CD4-positive, CD25-positive, alpha-beta regulatory T cell (primary cell): ENCODE measurements at regions not wholly inside any gene's neighbourhood (a gene's known extent, or its start where the extent isn't known, plus 50 kb on each side); places are given as distances from the start of the nearest gene placed in this dataset.

Experiments used
- ATAC-seq, 2 donors: fragments of 150-1000 bp; cut with Tn5 transposase; one replicate each; pipeline ENCODE4 v1.10.0; 2021; ENCODE audit warnings: low read depth in 2 of 2, moderate number of reproducible peaks in 2 of 2, moderate library complexity in 1 of 2
- DNase-seq, 3 donors: peaks; one replicate each; pipeline versions ENCODE4 v3.0.0 to v3.0.0-alpha.2; 2012 to 2022; ENCODE audit warnings: mixed read lengths in 1 of 3
- H3K27ac ChIP-seq: one replicate; pipeline ENCODE4 v1.7.0; 2013; ENCODE audit warnings: mild to moderate bottlenecking, low read length; ENCODE audit not compliant: insufficient read depth, poor library complexity, severe bottlenecking
- H3K27me3 ChIP-seq: one replicate; pipeline ENCODE4 v1.7.0; 2013; ENCODE audit warnings: low read length; ENCODE audit not compliant: control insufficient read depth, insufficient read depth
- H3K36me3 ChIP-seq: one replicate; pipeline ENCODE4 v1.7.0; 2013; ENCODE audit warnings: mild to moderate bottlenecking, low read length, moderate library complexity; ENCODE audit not compliant: control insufficient read depth, insufficient read depth
- H3K4me1 ChIP-seq: 2 replicates; pipeline ENCODE4 v1.7.0; 2013; ENCODE audit warnings: mild to moderate bottlenecking, low read length; ENCODE audit not compliant: insufficient read depth, control insufficient read depth, poor library complexity, severe bottlenecking
- H3K4me3 ChIP-seq: one replicate; pipeline ENCODE4 v1.7.0; 2013; ENCODE audit warnings: low read depth, mild to moderate bottlenecking, low read length, moderate library complexity
- H3K9me3 ChIP-seq, 2 experiments: 1 replicate in 1 of 2; 2 replicates in 1 of 2; pipeline ENCODE4 v1.7.0; 2013; ENCODE audit warnings: low read length in 2 of 2, mild to moderate bottlenecking in 1 of 2, moderate library complexity in 1 of 2; ENCODE audit not compliant: control insufficient read depth in 2 of 2
- H3K27ac Mint-ChIP-seq, 3 donors: one replicate each; pipeline ENCODE4 v1.8.0; 2020 to 2022; ENCODE audit warnings: mild to moderate bottlenecking in 3 of 3, mixed read lengths in 3 of 3, moderate library complexity in 2 of 3
- H3K27me3 Mint-ChIP-seq: one replicate; pipeline ENCODE4 v1.8.0; 2022; ENCODE audit warnings: mild to moderate bottlenecking, mixed read lengths
- H3K36me3 Mint-ChIP-seq: one replicate; pipeline ENCODE4 v1.8.0; 2020; ENCODE audit warnings: mixed read lengths
- H3K4me1 Mint-ChIP-seq, 4 donors: one replicate each; pipeline ENCODE4 v1.8.0; 2020 to 2022; ENCODE audit warnings: mixed read lengths in 4 of 4, mild to moderate bottlenecking in 1 of 4
- H3K4me3 Mint-ChIP-seq, 4 donors: one replicate each; pipeline ENCODE4 v1.8.0; 2020 to 2022; ENCODE audit warnings: mild to moderate bottlenecking in 4 of 4, mixed read lengths in 4 of 4, moderate library complexity in 3 of 4
- H3K9me3 Mint-ChIP-seq, 7 donors: one replicate each; pipeline ENCODE4 v1.8.0; 2020 to 2022; ENCODE audit warnings: mixed read lengths in 7 of 7, mild to moderate bottlenecking in 3 of 7, moderate library complexity in 2 of 7

DNA sequence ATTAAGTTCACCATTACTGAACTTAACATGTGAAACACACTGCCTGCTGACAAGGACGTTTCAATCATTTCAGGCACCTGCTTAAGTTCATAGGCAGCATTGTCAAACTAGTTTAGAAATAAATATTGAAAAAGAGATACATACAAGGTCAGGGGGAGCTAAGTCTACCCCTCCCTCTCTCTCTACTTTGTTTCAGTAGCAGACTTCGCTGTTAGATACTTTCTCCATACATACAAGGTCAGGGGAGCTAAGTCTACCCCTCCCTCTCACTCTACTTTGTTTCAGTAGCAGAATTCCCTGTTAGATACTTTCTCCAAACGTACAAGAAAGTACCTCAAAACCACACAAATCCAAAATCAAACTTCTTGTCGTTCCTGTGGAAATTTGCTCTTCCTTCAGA is 387.4 kb upstream of the PDE4D start:
- Histone ChIP-seq H3K9me3 (no peaks in the 10 kb centered on the region), H3K27me3 (no peaks in the 10 kb centered on the region), H3K4me3 (no peak overlapping the region), H3K4me1 (no peaks in the 10 kb centered on the region), H3K36me3 (no peaks in the 10 kb centered on the region), H3K27ac (no peak overlapping the region)
- H3K27ac Mint-ChIP-seq = no peak overlapping the region
- no peak overlapping the region for H3K4me3 Mint-ChIP-seq
- H3K9me3 Mint-ChIP-seq = peaks cover 0 to 5% (median 0%) of the 10 kb centered on the region in 7 donors
- H3K36me3 Mint-ChIP-seq = no peaks in the 10 kb centered on the region
- H3K4me1 Mint-ChIP-seq = no peaks in the 10 kb centered on the region
- no peaks in the 10 kb centered on the region for H3K27me3 Mint-ChIP-seq
- ATAC-seq = no peak
- no peak for DNase-seq

DNA sequence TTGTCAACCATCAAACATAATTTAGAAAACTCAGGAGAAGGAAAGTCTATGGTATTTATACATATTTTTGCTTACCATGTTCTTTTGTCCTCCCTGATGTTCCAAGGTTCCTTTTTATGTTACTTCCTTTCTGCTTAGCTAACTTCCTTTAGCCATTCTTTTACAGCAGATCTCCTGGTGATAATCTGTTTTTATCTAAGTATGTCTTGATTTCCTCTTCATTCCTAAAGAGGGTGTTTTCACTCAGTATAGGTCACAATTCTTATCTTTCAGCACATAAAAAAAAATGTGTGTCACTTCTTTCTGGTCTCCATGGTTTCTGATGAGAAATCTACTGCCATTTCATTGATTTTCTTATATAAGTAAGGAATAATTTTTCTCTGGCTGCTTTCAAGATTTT is 384.4 kb upstream of the PDE4D start:
- Histone ChIP-seq H3K36me3 (no peaks in the 10 kb centered on the region), H3K4me1 (no peaks in the 10 kb centered on the region), H3K9me3 (no peaks in the 10 kb centered on the region), H3K27me3 (no peaks in the 10 kb centered on the region), H3K27ac (no peak overlapping the region), H3K4me3 (no peak overlapping the region)
- H3K27me3 Mint-ChIP-seq = no peaks in the 10 kb centered on the region
- H3K36me3 Mint-ChIP-seq = no peaks in the 10 kb centered on the region
- H3K9me3 Mint-ChIP-seq = peaks cover 0 to 5% (median 2%) of the 10 kb centered on the region in 7 donors
- no peak overlapping the region for H3K27ac Mint-ChIP-seq
- H3K4me3 Mint-ChIP-seq = no peak overlapping the region
- no peaks in the 10 kb centered on the region for H3K4me1 Mint-ChIP-seq
- no peak for DNase-seq
- no peak for ATAC-seq

DNA sequence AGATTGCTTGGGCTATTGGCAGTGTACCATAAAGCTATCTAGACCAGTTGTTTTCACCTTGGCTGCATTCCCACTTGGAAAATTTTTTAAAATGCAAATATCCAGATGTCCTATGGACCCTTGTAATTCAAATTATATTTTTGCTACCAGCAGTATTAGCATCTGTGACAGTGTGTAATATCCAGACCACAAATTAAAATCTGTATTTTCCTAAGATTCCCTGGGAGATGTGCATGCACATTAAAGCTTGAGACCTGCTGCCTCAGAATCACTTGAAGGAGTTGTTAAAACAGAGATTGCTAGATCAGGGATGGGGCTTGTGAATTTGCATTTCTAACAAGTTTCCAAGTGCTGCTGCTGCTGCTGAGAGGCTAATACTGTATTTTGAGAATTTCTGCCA is 381.2 kb upstream of the PDE4D start:
- no peaks in the 10 kb centered on the region for H3K27me3 ChIP-seq
- Mint-ChIP-seq H3K27me3 (no peaks in the 10 kb centered on the region), H3K36me3 (no peaks in the 10 kb centered on the region), H3K9me3 (peaks cover 0 to 5% (median 3%) of the 10 kb centered on the region in 7 donors), H3K4me1 (no peaks in the 10 kb centered on the region), H3K4me3 (no peak overlapping the region), H3K27ac (no peak overlapping the region)
- H3K36me3 ChIP-seq = no peaks in the 10 kb centered on the region
- no peaks in the 10 kb centered on the region for H3K9me3 ChIP-seq
- ATAC-seq (no peak), DNase-seq (no peak)
- no peaks in the 10 kb centered on the region for H3K4me1 ChIP-seq
- no peak overlapping the region for H3K4me3 ChIP-seq
- H3K27ac ChIP-seq = no peak overlapping the region

DNA sequence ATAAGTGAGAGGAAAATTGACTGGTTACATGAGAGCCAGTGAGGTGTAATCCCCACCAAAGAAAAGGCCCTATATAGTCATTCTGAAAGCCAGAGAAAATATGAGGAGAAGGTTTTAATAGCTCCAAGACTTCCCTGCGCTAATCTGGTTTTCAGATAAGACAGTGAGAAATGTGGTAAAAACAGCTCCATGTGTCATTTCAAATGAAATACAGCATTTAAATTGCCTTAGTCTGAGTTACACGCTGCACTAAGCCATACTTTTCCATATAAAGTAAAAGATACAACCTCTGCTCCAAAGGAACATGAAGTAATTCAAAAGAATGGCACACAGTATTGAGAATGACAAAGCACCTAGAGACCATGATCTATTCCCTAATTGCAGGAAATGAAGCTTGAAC is 378.0 kb upstream of the PDE4D start:
- no peaks in the 10 kb centered on the region for H3K27me3 Mint-ChIP-seq
- ATAC-seq (no peak), DNase-seq (no peak)
- H3K9me3 Mint-ChIP-seq = peaks cover 0 to 4% (median 2%) of the 10 kb centered on the region in 7 donors
- Histone ChIP-seq H3K36me3 (no peaks in the 10 kb centered on the region), H3K27me3 (no peaks in the 10 kb centered on the region), H3K4me1 (no peaks in the 10 kb centered on the region), H3K9me3 (no peaks in the 10 kb centered on the region), H3K27ac (no peak overlapping the region), H3K4me3 (no peak overlapping the region)
- no peak overlapping the region for H3K27ac Mint-ChIP-seq
- no peak overlapping the region for H3K4me3 Mint-ChIP-seq
- no peaks in the 10 kb centered on the region for H3K36me3 Mint-ChIP-seq
- H3K4me1 Mint-ChIP-seq = no peaks in the 10 kb centered on the region

DNA sequence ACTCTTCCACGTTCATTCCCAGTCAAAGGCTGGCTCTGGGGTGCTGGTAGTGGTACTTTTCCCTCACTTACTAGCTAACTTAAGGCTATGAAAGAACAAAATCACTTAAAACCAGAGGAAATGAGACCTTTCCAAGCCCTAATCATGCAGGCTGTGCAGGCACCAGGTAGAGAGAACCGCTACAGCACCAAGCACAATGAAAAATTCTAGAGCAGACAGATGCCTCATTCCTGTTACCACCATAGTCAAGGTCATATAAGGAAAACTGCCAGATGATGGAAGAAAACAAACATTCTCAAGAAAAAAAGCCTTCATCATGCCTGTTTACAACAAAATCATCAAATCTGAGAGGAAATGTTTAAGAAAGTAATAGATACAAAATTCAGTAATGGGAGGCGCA is 374.4 kb upstream of the PDE4D start:
- Mint-ChIP-seq H3K4me1 (no peaks in the 10 kb centered on the region), H3K36me3 (no peaks in the 10 kb centered on the region), H3K27ac (no peak overlapping the region), H3K27me3 (no peaks in the 10 kb centered on the region), H3K4me3 (no peak overlapping the region), H3K9me3 (peaks cover 0 to 4% (median 0%) of the 10 kb centered on the region in 7 donors)
- Histone ChIP-seq H3K9me3 (no peaks in the 10 kb centered on the region), H3K36me3 (no peaks in the 10 kb centered on the region), H3K4me3 (no peak overlapping the region), H3K27me3 (no peaks in the 10 kb centered on the region), H3K4me1 (no peaks in the 10 kb centered on the region), H3K27ac (no peak overlapping the region)
- ATAC-seq (no peak), DNase-seq (no peak)

DNA sequence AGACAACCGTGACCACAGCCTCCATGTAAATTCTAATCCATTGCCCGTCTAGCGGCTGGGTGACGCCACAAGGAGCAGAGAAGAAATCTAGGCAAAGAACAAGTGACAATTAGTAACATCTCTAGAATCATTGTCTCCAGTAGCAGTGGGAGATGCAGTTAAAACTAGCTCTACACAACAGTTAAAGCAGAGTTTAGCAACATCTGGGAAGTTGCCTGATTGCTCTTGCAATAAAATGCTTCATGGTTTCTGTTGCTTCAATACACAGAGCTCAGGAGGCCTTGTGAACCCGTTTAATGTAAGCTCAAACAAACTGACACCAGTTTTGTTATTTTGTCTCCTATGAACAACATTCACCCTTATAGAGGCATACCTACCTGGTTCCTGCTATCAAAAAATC is 369.8 kb upstream of the PDE4D start:
- H3K27me3 Mint-ChIP-seq = no peaks in the 10 kb centered on the region
- no peaks in the 10 kb centered on the region for H3K27me3 ChIP-seq
- no peak overlapping the region for H3K4me3 Mint-ChIP-seq

DNA sequence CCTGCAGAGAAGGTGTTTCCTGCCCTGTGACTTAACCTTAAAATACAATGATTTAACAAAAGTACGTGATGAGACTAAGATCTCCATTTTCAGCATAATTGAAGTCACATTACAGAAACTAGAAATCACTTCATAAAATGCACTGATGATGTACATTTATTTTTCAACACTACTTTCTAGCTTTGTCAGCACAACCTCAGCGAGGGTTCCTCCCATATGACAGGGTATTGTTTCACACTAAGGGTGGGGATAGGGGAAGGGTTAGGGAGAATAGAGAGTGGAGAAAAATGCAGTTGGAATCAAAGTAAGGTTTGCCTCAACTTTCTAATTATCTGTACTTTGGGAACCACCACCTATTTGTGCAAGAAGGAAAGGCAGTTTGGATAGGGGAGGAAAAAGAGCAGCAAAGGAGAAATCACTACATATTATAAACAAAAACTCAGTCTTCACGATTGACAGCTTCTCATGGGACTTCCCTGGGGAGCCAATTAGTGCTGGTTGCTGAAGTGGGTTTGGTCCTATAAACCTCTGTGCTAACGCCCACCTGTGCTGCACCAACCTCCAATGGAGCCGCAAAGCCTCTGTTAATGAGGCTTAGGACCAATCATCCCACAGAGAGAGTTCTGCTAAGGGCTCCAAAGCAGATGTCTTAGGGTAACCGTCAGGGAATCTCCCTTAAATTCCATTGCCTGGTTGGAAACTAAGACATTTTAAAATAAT is 369.2 kb upstream of the PDE4D start:
- H3K9me3 ChIP-seq = no peaks in the 10 kb centered on the region
- no peak for ATAC-seq
- H3K27ac Mint-ChIP-seq = no peak overlapping the region

More for the DNA sequence above, 369.8 kb upstream of the PDE4D start:
- no peak overlapping the region for H3K27ac ChIP-seq
- no peaks in the 10 kb centered on the region for H3K36me3 Mint-ChIP-seq
- H3K9me3 Mint-ChIP-seq = peaks cover 0 to 2% (median 0%) of the 10 kb centered on the region in 7 donors
- H3K36me3 ChIP-seq = no peaks in the 10 kb centered on the region
- no peak for ATAC-seq
- no peak overlapping the region for H3K4me3 ChIP-seq
- H3K9me3 ChIP-seq = no peaks in the 10 kb centered on the region
- no peak for DNase-seq
- no peaks in the 10 kb centered on the region for H3K4me1 Mint-ChIP-seq
- H3K4me1 ChIP-seq = no peaks in the 10 kb centered on the region
- no peak overlapping the region for H3K27ac Mint-ChIP-seq

DNA sequence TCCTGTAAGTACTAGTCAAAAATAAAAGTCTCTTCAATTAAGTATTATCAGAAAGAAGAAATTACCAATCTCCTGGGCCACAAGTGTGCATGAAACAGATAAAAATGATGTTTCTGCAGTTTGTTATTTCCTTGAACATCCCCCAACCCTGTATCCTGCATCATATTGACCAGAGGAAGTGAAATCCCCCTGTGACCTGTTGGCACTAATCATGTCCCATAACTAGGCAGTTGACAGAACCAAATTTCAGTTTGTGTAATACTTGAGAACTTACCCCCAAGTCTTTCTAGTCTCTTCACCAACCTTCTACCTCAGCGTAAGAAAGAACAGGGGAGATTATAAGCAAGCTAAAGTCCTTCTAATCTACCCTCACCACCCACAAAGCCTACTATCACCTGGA is 368.2 kb upstream of the PDE4D start:
- H3K27ac Mint-ChIP-seq = no peak overlapping the region
- ATAC-seq (no peak), DNase-seq (no peak)
- Histone ChIP-seq H3K9me3 (no peaks in the 10 kb centered on the region), H3K4me3 (no peak overlapping the region), H3K36me3 (no peaks in the 10 kb centered on the region), H3K27ac (no peak overlapping the region), H3K4me1 (no peaks in the 10 kb centered on the region), H3K27me3 (no peaks in the 10 kb centered on the region)
- H3K36me3 Mint-ChIP-seq = no peaks in the 10 kb centered on the region
- no peak overlapping the region for H3K4me3 Mint-ChIP-seq
- H3K9me3 Mint-ChIP-seq = peaks cover 0 to 2% (median 0%) of the 10 kb centered on the region in 7 donors
- H3K4me1 Mint-ChIP-seq = no peaks in the 10 kb centered on the region
- H3K27me3 Mint-ChIP-seq = no peaks in the 10 kb centered on the region

More for the DNA sequence above, 369.2 kb upstream of the PDE4D start:
- no peaks in the 10 kb centered on the region for H3K4me1 ChIP-seq
- no peaks in the 10 kb centered on the region for H3K27me3 Mint-ChIP-seq
- no peaks in the 10 kb centered on the region for H3K4me1 Mint-ChIP-seq
- DNase-seq = no peak
- no peaks in the 10 kb centered on the region for H3K27me3 ChIP-seq
- peaks cover 0 to 2% (median 0%) of the 10 kb centered on the region in 7 donors for H3K9me3 Mint-ChIP-seq
- no peaks in the 10 kb centered on the region for H3K36me3 Mint-ChIP-seq
- no peak overlapping the region for H3K27ac ChIP-seq
- no peaks in the 10 kb centered on the region for H3K36me3 ChIP-seq
- H3K4me3 ChIP-seq = no peak overlapping the region
- H3K4me3 Mint-ChIP-seq = no peak overlapping the region
